ENCODE measurements at regions not wholly inside any gene's neighbourhood (a gene's known extent, or its start where the extent isn't known, plus 50 kb on each side); places are given as distances from the start of the nearest gene placed in this dataset.

DNA sequence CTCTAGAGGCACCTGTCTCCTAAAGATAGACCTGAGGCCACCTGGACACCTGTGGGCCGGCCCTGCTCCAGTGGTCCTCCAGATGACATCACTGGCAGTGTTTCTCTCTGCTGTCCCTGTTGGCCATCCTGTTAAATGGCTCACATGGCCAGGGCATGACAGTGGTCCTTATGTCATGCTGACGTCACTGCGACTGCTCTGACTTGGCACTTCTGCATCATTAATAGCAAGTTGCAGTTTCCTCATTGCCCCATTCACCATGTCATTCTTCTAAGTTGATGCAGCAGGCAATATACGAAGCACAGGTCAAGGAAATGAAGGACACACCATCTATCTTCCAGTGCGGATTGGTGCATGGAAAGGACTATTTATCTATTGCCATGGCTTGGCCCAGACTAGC lies 1468.5 kb upstream of the TMEM132C start:
- H3K9me3 Mint-ChIP-seq: no peaks in the 10 kb centered on the region; a peak in 1 of 5 replicates

More for the DNA sequence above, 1468.5 kb upstream of the TMEM132C start:
- H3K4me3 Mint-ChIP-seq: no peak overlapping the region
- Histone ChIP-seq H2AK5ac (ENCODE audit: insufficient read length, low read length) (no peak overlapping the region), H3K79me2 (ENCODE audit: insufficient read depth, low read length) (no peaks in the 10 kb centered on the region), H3K4me1 (ENCODE audit: insufficient read depth, low read length) (no peaks in the 10 kb centered on the region), H2BK15ac (ENCODE audit: low read depth, low read length) (no peak overlapping the region), H3K23ac (ENCODE audit: insufficient read length, low read depth, low read length) (no peak overlapping the region), H4K20me1 (ENCODE audit: control insufficient read depth, insufficient read depth, insufficient read length) (no peaks in the 10 kb centered on the region), H3K23me2 (ENCODE audit: insufficient read length, low read depth, low read length, poor library complexity, severe bottlenecking) (no peaks in the 10 kb centered on the region), H3K18ac (ENCODE audit: insufficient read length, low read depth, low read length) (no peak overlapping the region), H2AFZ (ENCODE audit: low read length) (no peak overlapping the region), H3K4ac (ENCODE audit: low read depth, low read length) (no peak overlapping the region), H3K56ac (ENCODE audit: insufficient read length, low read depth, low read length) (no peak overlapping the region), H3K9ac (ENCODE audit: extremely low read depth, insufficient read length, low read length) (no peak overlapping the region), H2BK5ac (ENCODE audit: insufficient read length, low read length) (no peak overlapping the region), H3K79me1 (ENCODE audit: insufficient read depth, low read depth, low read length, poor library complexity, severe bottlenecking) (no peaks in the 10 kb centered on the region), H2BK20ac (ENCODE audit: low read depth, low read length, poor library complexity, severe bottlenecking) (no peak overlapping the region), H2BK12ac (ENCODE audit: insufficient read length, low read depth, low read length) (no peak overlapping the region), H3K4me2 (ENCODE audit: insufficient read depth, insufficient read length, low read length) (no peak overlapping the region), H3K14ac (ENCODE audit: insufficient read depth, low read length) (no peak overlapping the region), H4K91ac (ENCODE audit: insufficient read length, low read depth, low read length) (no peak overlapping the region), H4K8ac (replicated peaks; ENCODE audit: insufficient read length, low read depth, low read length) (no peak overlapping the region), H3K9me3 (ENCODE audit: control insufficient read depth, low read depth, low read length) (no peaks in the 10 kb centered on the region), H4K5ac (ENCODE audit: insufficient read length, low read depth, low read length) (no peak overlapping the region), H3K27me3 (ENCODE audit: insufficient read depth, low read length) (no peaks in the 10 kb centered on the region), H2BK120ac (ENCODE audit: low read depth, low read length, poor library complexity, severe bottlenecking) (no peak overlapping the region), H3T11ph (ENCODE audit: low read length) (no peak overlapping the region), H3K27ac (ENCODE audit: insufficient read length, low read depth, low read length) (no peak overlapping the region)
- DNase-seq: no peak
- no CpG with 5 or more reads among the region's 5 CpGs for WGBS (ENCODE audit: extremely low coverage, insufficient read length, low lambda C conversion rate)
- H3K36me3 Mint-ChIP-seq (ENCODE audit: insufficient read depth in 1 of 3, low read depth in 3 of 3): no peaks in the 10 kb centered on the region
- H3K27me3 Mint-ChIP-seq (ENCODE audit: low read depth): no peaks in the 10 kb centered on the region
- no peaks in the 10 kb centered on the region for H3K4me1 Mint-ChIP-seq
- no peak overlapping the region for H3K27ac Mint-ChIP-seq
- TF ChIP-seq, protein P1, sequence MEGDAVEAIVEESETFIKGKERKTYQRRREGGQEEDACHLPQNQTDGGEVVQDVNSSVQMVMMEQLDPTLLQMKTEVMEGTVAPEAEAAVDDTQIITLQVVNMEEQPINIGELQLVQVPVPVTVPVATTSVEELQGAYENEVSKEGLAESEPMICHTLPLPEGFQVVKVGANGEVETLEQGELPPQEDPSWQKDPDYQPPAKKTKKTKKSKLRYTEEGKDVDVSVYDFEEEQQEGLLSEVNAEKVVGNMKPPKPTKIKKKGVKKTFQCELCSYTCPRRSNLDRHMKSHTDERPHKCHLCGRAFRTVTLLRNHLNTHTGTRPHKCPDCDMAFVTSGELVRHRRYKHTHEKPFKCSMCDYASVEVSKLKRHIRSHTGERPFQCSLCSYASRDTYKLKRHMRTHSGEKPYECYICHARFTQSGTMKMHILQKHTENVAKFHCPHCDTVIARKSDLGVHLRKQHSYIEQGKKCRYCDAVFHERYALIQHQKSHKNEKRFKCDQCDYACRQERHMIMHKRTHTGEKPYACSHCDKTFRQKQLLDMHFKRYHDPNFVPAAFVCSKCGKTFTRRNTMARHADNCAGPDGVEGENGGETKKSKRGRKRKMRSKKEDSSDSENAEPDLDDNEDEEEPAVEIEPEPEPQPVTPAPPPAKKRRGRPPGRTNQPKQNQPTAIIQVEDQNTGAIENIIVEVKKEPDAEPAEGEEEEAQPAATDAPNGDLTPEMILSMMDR (conservative IDR thresholded peaks at IDR 0.05): no peak

Measured in H9 (cell line).